ENCODE measurements at regions not wholly inside any gene's neighbourhood (a gene's known extent, or its start where the extent isn't known, plus 50 kb on each side); places are given as distances from the start of the nearest gene placed in this dataset.

- H3K9ac ChIP-seq (ENCODE audit: low read length in 3 of 3), result no peak overlapping the region
- no peak for FAIRE-seq
- H3K4me3 ChIP-seq (ENCODE audit: low read length in 3 of 3), result peak overlapping the region in 1 of 3 donors; percentile 5
- H3K27me3 ChIP-seq (ENCODE audit: control insufficient read depth, insufficient read depth, low read length), result no peaks in the 10 kb centered on the region
- H3K4me1 ChIP-seq (ENCODE audit: control insufficient read depth in 2 of 3, insufficient read depth in 2 of 3, low read depth in 1 of 3, low read length in 3 of 3), result no peaks in the 10 kb centered on the region
- DNase-seq, result no peak
- H3K9me3 ChIP-seq (ENCODE audit: control insufficient read depth in 2 of 3, insufficient read depth in 1 of 3, low read length in 3 of 3), result no peaks in the 10 kb centered on the region
- TF ChIP-seq CTCF (IDR thresholded peaks at IDR 0.05; ENCODE audit: borderline replicate concordance, extremely low read depth, insufficient read depth), result no peak
- H3K36me3 ChIP-seq (ENCODE audit: control insufficient read depth in 2 of 3, insufficient read depth in 3 of 3, low read length in 3 of 3), result no peaks in the 10 kb centered on the region
- intact Hi-C loops (cut with DNase I), result no loop called here
- no peak overlapping the region for H3K27ac ChIP-seq (ENCODE audit: low read depth in 2 of 2, low read length in 2 of 2)
Measured at GRCh38 chr4:59818656-59819055, 1381.5 kb upstream of the ADGRL3 start.

GRCh38 chr4:59823311-59823710 is 1376.8 kb upstream of the ADGRL3 start:
- intact Hi-C loops (cut with DNase I), result no loop called here
- no peak for TF ChIP-seq CTCF (IDR thresholded peaks at IDR 0.05; ENCODE audit: borderline replicate concordance, extremely low read depth, insufficient read depth)
- DNase-seq, result no peak

GRCh38 chr4:59825104-59825503 is 1375.0 kb upstream of the ADGRL3 start:
- no peak for DNase-seq

More at GRCh38 chr4:59823311-59823710, 1376.8 kb upstream of the ADGRL3 start:
- Histone ChIP-seq H3K9ac (ENCODE audit: low read length in 3 of 3) (no peak overlapping the region), H3K4me1 (ENCODE audit: control insufficient read depth in 2 of 3, insufficient read depth in 2 of 3, low read depth in 1 of 3, low read length in 3 of 3) (no peaks in the 10 kb centered on the region), H3K27me3 (ENCODE audit: control insufficient read depth, insufficient read depth, low read length) (no peaks in the 10 kb centered on the region), H3K27ac (ENCODE audit: low read depth in 2 of 2, low read length in 2 of 2) (no peak overlapping the region), H3K9me3 (ENCODE audit: control insufficient read depth in 2 of 3, insufficient read depth in 1 of 3, low read length in 3 of 3) (no peaks in the 10 kb centered on the region), H3K4me3 (ENCODE audit: low read length in 3 of 3) (no peak overlapping the region), H3K36me3 (ENCODE audit: control insufficient read depth in 2 of 3, insufficient read depth in 3 of 3, low read length in 3 of 3) (no peaks in the 10 kb centered on the region)
- no peak for FAIRE-seq

More at GRCh38 chr4:59825104-59825503, 1375.0 kb upstream of the ADGRL3 start:
- Histone ChIP-seq H3K4me3 (ENCODE audit: low read length in 3 of 3) (no peak overlapping the region), H3K27me3 (ENCODE audit: control insufficient read depth, insufficient read depth, low read length) (no peaks in the 10 kb centered on the region), H3K9me3 (ENCODE audit: control insufficient read depth in 2 of 3, insufficient read depth in 1 of 3, low read length in 3 of 3) (no peaks in the 10 kb centered on the region), H3K4me1 (ENCODE audit: control insufficient read depth in 2 of 3, insufficient read depth in 2 of 3, low read depth in 1 of 3, low read length in 3 of 3) (no peaks in the 10 kb centered on the region), H3K36me3 (ENCODE audit: control insufficient read depth in 2 of 3, insufficient read depth in 3 of 3, low read length in 3 of 3) (no peaks in the 10 kb centered on the region), H3K9ac (ENCODE audit: low read length in 3 of 3) (no peak overlapping the region), H3K27ac (ENCODE audit: low read depth in 2 of 2, low read length in 2 of 2) (no peak overlapping the region)
- no peak for TF ChIP-seq CTCF (IDR thresholded peaks at IDR 0.05; ENCODE audit: borderline replicate concordance, extremely low read depth, insufficient read depth)
- intact Hi-C loops (cut with DNase I), result no loop called here
- no peak for FAIRE-seq
